HG03439 (cell line): ENCODE measurements at regions not wholly inside any gene's neighbourhood (a gene's known extent, or its start where the extent isn't known, plus 50 kb on each side); places are given as distances from the start of the nearest gene placed in this dataset.
"Not testable (repeated sequence)": the region's sequence is repeated elsewhere in the genome, so short reads cannot be mapped to it uniquely, and the experiment has no call there.

Source experiments
- ATAC-seq: cut with Tn5 transposase; IDR thresholded peaks from one replicate; pipeline ENCODE4 v1.9.1; 2021; ENCODE audit warnings: mild to moderate bottlenecking, moderate library complexity; ENCODE audit not compliant: unreplicated experiment

DNA sequence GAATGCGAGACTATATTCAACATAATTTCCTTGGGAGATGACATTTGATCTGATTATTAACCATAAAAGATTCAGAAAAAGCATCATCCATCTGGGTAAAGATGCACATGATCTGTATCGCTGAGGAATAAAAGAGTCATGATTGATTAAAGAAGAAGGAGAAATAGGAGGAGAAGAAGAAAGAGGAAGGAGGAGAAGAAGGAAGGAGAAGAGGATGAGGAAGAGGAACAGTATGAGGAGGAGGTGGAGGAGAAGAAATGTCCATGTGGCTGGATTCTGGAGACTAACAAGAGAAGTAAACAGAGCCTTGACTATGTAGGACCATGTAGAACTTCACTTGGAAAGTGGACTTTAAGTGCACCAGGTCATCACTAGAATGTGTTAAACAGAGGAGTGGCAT, 947.4 kb downstream of the LRFN5 start:
- ATAC-seq: no peak

DNA sequence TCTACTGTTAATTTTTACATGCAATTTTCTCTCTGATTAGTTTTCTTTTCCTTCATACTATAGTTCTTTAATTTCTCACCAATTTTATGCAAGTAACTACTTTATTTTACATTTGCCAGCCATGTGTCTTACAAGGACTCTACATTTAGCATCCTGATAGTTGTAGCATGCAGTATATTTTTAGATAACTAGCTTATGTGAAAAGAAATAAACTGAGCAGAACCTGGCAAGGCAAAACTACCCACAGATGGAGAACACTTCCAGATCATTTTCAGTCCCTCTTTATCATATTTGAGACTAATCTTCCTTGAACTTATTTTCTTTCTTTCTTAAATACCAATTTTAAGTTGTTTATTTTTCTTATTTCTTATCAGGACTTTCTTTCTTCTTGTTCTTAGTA, 943.6 kb downstream of the LRFN5 start:
- no peak for ATAC-seq

DNA sequence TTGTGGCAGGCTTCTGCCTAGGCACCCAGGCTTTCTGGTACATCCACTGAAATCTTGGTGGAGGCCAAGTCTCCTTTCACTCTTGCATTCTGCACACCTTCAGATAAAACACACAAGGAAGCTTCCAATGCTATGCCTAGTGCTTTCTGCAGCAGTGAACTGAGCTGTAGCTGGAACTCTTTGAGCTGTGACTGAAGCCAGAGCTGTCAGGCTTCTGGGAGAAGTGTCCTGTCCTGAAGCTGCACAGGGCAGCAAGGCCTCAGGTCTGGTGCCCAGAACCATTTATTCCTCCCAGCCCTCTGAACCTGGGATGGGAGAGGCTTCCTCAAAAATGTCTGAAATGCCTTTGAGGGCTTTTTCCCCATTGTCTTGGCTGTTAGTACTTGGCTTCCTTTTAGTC, 941.7 kb downstream of the LRFN5 start:
- ATAC-seq: no peak

DNA sequence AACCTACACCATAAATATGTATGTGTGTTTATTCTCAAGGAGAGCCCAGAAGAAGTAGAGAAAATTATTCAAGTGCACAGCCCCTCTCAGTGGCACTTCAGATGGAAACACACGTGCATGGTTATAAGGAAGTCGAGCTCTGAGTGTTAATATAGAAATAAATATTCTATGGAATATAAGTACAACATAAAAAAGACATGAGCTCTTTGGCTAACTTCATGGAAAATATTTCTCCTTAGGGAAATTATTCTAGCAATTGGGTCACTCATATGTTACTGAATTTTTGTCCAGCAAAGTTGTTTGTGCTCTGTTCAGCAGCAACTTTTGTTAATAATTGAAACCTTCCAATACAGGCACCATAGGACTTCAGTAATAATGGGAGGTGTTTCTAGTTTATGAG, 939.0 kb downstream of the LRFN5 start:
- no peak for ATAC-seq

DNA sequence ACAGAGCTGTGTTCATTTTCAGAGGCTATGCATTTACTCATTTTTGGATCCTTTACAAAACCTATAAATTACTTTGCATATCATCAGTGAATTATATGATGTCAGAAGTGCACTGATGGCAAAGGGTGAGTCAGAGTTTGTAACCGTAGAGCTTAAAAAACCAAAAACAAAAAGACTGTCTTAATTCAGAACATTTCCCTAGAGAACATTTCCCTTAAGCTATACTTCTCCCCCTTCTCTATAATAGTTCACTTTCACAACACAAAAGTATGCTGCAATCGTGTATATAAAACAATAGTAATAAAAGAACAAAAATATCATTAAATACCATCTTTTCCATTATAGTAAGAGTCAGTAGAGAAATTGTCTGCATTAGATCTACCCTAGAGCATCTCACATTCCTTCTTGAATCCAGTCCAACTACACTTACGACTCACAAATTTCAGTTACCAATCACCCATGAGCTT, 934.9 kb downstream of the LRFN5 start:
- no peak for ATAC-seq

DNA sequence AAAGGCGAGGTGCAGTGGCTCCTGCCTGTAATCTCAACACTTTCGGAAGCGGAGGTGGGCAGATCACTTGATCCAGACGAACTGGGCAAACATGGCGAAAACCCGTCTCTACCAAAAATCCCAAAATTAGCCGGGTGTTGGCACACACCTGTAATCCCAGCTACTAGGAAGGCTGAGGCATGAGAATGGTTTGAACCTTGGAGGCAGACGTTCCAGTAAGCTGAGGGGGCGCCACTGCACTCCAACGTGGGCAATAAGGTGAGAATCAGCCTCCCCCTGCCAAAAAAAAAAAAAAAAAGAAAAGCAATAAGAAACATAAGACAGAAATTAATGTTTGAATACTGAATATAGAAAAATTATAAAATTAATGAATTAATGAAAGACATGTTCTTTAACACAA, 928.7 kb downstream of the LRFN5 start:
- no peak for ATAC-seq

DNA sequence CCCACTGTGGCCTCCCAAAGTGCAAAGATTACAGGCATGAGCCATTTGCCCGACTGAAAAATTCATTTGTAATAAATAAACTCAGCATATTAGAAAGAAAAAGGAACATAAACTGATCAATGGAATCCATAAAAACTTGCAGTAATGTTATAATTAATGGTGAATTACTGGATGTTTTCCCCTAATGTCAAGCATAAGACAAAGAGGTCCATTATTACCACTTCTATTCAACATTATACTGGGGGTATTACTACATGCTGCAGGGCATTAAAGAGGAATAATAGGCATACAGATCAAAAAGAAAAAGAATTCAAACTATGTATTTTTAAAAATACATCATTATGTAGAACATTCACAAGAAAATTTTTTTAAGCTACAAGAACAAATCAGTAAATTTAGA, 926.8 kb downstream of the LRFN5 start:
- no peak for ATAC-seq

DNA sequence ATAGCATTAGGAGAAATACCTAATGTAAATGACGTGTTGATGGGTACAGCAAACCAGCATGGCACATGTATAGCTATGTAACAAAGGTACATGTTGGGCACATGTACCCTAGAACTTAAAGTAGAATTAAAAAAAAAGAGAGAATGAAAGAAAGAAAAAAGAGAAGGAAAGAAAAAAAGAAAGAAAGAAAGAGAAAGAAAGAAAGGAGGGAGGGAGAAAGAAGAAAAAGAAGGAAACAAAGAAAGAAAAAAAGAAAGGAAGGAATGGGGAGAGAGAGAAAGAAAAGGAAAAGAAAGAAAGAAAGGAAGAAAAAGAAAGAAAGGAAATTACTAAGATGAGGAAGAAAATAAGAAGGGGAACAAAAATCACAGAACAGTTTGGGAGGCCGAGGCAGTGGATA, 925.5 kb downstream of the LRFN5 start:
- no peak for ATAC-seq

DNA sequence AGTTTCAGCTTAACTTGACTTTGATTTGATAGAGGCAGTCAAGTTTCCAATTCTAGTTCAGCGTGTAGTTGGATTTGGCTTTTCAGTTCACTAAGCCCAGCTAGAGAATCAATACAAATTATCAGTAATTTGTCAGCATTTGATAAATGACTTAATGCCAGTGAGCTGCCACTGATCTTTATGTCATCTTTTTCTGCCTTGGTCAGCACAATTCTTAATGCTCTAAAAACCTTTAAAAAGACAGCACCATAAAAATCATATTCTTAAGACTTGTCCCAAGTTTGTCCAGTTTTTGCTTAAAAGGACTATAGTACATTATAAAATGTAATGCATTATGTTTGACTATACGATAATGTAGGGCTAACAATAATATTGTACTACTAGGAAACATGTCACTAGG, 920.5 kb downstream of the LRFN5 start:
- no peak for ATAC-seq

DNA sequence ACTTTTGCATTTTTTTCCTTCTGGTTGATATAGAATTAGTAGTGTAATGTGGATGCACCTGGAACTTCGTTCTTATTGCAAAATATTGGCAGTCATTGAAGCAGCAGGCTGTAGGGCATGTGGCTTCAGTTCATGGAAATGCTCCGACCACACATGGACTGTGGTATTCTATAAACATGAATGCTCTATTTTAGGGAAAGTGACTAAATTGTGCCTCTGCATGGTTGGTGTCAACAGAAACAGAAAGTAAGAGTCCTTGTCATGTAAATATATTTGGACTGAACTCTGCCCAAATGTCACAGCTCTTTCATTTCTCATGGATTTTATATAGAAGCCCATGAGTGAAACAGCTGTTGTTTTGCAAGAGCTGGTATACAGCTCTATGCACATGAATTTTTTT, 917.0 kb downstream of the LRFN5 start:
- ATAC-seq: peak; percentile 98

DNA sequence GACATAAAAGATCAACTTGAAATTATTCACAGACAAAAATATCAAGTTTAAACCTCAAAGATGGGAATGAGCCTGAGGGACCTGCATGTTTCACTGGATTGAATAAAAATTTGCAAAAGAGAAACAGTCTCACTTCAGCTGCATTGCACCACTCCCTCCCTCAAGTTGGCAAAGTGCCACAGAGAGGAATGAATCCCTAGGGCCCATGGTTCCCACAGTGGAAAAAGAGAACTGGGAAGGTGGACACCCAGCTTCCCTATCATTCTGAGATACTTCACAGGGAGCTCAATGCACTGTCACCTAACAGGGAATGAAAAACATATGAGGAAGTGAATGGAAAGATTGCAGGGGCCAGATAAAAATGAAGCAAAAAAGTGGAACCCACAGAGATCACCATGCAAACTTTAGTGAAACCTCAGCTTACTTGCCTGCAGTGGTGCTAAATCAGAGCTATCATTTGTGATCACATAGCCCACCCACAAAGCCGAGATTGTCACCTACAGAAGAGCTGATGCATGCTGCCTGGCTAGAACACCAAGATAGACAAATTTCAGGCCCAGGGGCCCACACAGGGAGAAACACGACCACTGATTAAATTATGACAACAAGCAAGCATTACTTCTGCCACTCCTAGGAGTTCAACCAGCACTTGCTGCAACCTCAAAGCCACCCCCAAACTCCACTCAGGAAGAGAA, 911.3 kb downstream of the LRFN5 start:
- no peak for ATAC-seq

DNA sequence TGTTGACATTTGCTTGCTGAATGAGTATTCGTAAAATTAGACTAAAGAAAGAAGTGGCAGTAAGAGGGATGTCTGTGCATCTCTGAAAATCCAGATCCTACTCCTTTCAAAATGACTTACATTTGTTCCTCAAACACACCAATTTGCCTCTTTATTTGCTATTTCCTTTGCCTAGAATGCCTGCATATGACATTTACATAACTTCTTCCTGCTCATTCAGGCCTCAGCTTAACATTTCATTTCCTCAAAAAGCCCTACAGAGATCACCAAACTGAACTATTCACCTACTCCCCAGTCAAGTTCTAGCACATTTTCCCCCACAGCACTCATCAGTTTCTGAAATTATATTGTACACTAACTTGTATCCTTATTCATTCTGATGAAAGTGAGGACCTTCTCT, 907.2 kb downstream of the LRFN5 start:
- no peak for ATAC-seq

DNA sequence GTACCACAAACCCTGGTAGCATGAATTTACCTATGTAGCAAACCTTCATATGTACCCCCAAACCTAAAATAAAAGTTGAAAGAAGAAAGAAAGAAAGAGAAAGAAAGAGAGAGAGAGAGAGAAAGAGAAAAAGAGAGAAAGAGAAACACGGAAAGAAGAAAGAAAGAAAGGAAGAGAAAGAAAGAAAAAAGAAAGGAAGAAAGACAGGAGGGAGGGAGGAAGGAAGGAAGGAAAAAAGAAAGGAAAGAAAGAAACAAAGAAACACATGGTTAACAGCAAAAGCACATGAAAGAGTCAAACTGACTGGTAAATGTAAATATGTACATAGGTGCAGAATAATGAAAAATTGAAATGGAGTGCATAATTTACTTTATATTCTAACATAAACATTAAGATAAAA, 903.4 kb downstream of the LRFN5 start:
- ATAC-seq: no peak

DNA sequence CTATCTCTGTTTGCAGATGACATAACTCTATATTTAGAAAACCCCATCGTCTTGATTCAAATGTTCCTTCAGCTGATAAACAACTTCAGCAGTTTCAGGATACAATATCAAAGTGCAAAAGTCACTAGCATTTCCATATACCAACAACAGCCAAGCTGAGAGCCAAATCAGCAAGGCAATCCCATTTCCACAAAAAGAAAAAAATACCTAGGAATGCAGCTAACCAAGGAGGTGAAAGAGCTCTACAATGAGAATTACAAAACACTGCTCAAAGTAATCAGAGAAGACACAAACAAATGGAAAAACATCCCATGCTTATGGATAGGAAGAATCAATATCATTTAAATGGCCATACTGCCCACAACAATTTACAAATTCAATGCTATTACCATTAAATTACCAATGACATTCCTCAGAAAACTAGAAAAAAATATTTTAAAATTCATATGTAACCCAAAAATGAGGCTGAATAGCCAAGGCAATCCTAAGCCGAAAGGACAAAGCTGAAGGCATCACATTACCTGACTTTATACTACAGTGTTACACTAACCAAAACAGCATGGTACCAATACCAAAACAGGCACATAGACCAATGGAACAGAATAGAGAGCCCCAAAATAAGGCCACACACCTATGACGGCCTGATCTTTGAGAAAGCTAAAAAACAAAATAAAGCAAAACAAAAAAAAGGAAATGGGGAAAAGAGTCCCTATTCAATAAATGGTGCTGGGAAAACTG, 901.7 kb downstream of the LRFN5 start:
- no peak for ATAC-seq

DNA sequence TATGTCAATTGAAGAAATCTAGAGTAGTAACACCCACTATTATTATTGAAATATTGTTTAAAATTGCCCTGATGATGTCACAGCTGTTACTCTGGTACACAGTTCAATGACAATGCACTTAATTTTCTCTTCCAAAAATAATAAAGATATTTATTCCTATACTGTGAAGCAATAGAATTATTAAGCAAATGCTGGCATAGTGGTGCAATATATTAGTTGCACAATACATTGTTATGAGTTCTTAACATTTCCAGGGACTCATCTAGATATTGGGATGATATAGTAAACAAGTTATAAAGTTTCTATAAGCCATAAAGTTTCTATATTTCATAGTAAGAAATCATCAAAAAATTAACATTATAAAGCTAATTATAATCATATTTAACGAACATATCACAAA, 897.8 kb downstream of the LRFN5 start:
- no peak for ATAC-seq

DNA sequence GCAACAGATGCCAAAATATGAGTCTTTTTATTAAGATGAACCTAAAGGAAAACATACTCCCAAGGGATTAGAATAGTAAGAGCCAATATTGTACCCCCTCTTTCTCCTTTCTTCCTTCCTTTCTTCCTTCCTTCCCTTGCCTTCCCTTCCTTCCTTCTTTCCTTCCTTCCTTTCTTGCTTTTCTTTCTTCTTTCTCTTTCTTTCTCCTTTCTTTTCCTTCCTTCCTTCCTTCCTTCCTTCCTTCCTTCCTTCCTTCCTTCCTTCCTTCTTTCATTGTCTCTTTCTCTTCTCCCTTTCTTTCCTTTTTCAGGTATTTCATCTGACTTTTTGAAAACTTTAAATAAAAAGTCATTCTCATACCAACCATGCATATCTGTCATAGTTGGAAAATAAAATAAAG, 892.5 kb downstream of the LRFN5 start:
- no peak for ATAC-seq

DNA sequence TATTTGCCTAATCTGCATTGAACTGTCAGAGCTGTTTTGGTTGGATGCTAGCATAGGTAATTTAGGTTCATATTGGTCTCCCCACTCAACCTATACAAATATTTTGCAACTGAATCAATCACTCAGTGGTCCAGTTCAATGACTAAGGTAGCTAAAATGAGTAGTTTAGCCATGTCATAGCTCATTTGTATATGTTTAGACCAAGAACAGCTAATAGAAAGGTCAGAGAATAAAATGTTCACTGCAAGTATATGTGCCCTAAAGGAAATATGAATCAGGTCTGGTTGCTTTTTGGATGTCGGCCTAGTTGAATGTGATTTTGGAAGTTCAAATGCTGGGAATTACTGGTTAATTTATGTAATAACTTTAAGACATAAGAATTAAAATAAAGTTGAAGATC, 883.9 kb downstream of the LRFN5 start:
- ATAC-seq: no peak

DNA sequence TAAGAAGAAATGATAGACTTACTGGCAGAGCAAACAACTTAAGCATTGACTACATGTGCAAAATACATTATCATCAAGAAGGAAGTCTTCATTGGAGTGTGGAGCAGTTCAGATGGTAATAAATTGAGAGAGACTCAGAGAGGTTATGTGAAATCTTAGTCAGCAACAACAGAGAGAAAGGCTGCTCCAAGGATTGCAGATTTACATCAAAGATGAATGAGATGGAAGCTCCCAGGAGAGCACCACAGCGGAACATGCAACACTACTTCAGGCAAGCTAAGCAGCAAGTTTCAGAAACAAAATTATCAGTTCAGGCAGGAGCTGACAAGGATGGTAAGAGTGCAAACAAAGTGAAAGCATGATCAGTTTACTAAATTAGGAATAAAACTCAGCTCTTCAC, 882.3 kb downstream of the LRFN5 start:
- no peak for ATAC-seq

DNA sequence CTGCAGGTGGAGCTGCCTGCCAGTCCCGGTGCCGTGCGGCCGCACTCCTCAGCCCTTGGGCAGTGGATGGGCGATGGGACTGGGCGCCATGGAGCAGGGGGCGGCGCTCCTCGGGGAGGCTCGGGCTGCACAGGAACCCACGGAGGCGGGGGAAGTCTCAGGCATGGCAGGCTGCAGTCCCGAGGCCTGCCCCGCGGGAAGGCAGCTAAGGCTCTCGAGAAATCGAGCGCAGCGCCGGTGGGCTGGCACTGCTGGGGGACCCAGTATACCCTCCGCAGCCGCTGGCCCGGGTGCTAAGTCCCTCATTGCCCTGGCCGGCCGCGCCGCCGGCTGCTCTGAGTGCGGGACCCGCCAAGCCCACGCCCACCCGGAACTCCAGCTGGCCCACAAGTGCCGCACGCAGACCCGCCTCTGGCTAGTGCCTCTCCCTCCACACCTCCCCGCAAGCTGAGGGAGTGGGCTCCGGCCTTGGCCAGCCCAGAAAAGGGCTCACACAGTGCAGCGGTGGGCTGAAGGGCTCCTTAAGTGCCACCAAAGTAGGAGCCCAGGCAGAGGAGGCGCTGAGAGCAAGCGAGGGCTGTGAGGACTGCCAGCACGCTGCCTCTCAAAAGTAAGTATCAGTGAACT, 875.8 kb downstream of the LRFN5 start:
- not testable (repeated sequence) for ATAC-seq

DNA sequence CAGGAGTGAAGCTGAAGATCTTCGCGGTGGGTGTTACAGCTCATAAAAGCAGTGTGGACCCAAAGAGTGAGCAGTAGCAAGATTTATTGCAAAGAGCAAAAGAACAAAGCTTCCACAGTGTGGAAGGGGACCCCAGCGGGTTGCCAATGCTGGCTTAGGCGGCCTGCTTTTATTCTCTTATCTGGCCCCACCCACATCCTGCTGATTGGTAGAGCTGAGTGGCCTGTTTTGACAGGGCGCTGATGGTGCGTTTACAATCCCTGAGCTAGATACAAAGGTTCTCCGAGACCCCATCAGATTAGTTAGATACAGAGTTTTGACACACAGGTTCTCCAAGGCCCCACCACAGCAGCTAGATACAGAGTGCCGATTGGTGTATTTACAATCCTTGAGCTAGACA, 875.0 kb downstream of the LRFN5 start:
- ATAC-seq: not testable (repeated sequence)

DNA sequence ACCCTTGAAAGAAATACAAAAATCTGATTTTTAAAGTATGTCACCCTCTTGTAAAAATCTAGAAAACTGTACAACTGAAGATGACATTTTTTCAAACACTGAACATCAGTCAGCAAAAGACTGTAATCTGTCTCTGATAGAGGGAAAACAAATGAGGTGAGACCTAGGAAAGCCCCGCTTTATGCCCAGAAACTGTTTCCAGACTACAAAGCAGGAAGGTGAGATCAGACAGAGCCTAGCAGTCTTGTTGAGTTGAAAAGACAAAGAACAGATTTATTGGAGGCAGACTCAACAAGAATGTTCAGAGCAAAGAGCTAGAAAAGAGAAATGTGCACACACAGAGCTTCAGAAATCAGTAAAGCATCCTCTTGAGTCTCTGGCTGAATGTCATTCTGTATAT, 873.6 kb downstream of the LRFN5 start:
- ATAC-seq: no peak

DNA sequence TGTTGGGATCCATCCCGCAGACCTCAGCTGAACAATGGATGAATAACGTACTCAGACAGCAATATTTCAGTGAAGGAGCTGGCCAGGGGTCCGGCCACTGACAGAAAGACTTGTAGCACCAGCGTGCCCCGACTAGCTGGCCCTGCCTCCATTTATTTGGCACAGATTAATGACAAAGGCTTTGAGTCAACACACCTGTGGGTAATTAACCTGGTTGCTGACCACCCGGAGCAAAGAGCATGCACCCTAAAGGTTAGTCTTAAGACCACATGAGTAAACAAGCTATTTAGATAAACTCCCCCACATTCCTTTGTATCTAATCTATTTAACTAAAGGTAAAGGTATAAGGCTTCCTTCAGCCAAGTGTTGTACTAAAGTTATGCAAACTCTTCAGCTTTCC, 868.6 kb downstream of the LRFN5 start:
- ATAC-seq: no peak
